ENCODE measurements at regions not wholly inside any gene's neighbourhood (a gene's known extent, or its start where the extent isn't known, plus 50 kb on each side); places are given as distances from the start of the nearest gene placed in this dataset.

GRCh38 chr15:81948222-81948621 is 97.6 kb downstream of the MEX3B start:
- no peak for TF ChIP-seq ZFX (IDR thresholded peaks at IDR 0.05; ENCODE audit: borderline replicate concordance)
- TF ChIP-seq, protein P1, sequence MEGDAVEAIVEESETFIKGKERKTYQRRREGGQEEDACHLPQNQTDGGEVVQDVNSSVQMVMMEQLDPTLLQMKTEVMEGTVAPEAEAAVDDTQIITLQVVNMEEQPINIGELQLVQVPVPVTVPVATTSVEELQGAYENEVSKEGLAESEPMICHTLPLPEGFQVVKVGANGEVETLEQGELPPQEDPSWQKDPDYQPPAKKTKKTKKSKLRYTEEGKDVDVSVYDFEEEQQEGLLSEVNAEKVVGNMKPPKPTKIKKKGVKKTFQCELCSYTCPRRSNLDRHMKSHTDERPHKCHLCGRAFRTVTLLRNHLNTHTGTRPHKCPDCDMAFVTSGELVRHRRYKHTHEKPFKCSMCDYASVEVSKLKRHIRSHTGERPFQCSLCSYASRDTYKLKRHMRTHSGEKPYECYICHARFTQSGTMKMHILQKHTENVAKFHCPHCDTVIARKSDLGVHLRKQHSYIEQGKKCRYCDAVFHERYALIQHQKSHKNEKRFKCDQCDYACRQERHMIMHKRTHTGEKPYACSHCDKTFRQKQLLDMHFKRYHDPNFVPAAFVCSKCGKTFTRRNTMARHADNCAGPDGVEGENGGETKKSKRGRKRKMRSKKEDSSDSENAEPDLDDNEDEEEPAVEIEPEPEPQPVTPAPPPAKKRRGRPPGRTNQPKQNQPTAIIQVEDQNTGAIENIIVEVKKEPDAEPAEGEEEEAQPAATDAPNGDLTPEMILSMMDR (IDR thresholded peaks at IDR 0.05): no peak
- no peak overlapping the region for H3K27ac ChIP-seq

GRCh38 chr15:81947548-81947947 is 98.3 kb downstream of the MEX3B start:
- TF ChIP-seq ZFX (IDR thresholded peaks at IDR 0.05; ENCODE audit: borderline replicate concordance): no peak
- TF ChIP-seq, protein P1 (IDR thresholded peaks at IDR 0.05): no peak
- no peak overlapping the region for H3K27ac ChIP-seq

- no peak for TF ChIP-seq ZFX (IDR thresholded peaks at IDR 0.05; ENCODE audit: borderline replicate concordance)
- TF ChIP-seq, protein P1 (IDR thresholded peaks at IDR 0.05): no peak
- no peak overlapping the region for H3K27ac ChIP-seq
Observed at GRCh38 chr15:81945014-81945615, 100.7 kb downstream of the MEX3B start.

DNA sequence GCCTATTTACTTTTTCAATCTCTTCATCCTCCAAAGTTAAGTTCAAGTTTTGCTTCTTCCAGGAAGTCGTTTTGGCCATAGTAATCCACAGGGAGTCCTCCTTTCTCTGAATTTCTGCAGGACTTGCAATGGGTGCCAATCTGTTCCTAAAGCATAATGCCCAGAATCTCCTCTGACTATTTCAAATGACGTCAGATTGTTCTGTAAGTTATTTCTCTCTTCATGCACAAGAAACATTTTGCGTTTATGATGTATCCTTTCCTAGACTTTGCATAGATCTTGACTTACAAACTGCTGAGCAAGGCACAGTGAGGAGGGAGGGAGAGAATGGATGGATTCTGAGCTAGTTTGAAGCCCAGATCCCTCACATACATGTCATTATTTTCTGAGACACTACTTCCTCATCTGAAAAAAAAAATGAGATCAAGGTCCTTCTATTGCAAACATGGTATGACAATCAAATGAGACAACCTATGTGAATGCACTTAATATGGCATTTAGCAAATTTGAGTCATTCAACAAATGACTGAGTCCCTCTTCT is 103.1 kb downstream of the MEX3B start:
- TF ChIP-seq, protein P1 (IDR thresholded peaks at IDR 0.05): no peak
- TF ChIP-seq ZFX (IDR thresholded peaks at IDR 0.05; ENCODE audit: borderline replicate concordance): no peak
- no peak overlapping the region for H3K27ac ChIP-seq

DNA sequence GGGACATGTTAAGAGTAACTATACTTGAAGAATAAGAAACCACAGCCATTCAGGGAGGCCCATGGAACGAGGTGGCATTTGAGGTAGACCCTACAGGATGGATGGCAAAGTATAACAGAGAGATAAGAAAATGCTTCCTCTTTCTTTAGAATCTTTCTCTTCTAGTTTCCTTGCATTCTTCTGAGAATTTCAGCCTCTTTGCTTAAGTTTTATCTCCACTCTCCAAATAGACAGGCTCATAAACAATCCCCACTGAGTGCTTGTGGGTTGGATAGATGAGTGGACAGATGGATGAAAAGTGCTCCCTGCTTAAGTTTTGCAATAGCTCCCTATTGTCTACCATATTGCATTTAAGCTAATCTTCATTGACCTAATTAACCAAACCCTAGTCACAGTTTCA is 103.7 kb downstream of the MEX3B start:
- no peak overlapping the region for H3K27ac ChIP-seq

DNA sequence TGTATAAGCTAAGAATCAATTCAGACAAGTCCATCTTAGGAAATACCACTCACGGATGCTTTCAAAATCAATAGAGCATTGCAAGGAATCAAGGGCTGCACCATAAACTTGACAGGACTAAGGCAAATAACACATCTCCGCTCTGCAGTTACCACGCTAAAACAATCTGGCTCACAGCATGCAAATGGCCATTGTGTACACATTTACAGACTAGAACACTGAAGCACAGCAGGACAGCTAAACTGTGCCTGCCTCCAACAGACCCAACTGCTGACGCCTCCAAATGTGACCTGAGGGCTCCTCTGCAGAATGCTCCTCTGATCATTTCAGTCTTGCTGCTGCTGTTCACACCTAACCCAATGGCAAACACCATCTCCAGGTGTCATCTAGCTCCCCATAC is 104.3 kb downstream of the MEX3B start:
- no peak for TF ChIP-seq ZFX (IDR thresholded peaks at IDR 0.05; ENCODE audit: borderline replicate concordance)
- TF ChIP-seq, protein P1 (IDR thresholded peaks at IDR 0.05): no peak
- no peak overlapping the region for H3K27ac ChIP-seq

More for the DNA sequence above, 103.7 kb downstream of the MEX3B start:
- no peak for TF ChIP-seq ZFX (IDR thresholded peaks at IDR 0.05; ENCODE audit: borderline replicate concordance)
- TF ChIP-seq, protein P1 (IDR thresholded peaks at IDR 0.05): no peak
